ENCODE measurements at regions not wholly inside any gene's neighbourhood (a gene's known extent, or its start where the extent isn't known, plus 50 kb on each side); places are given as distances from the start of the nearest gene placed in this dataset.

- TF ChIP-seq, protein P1, sequence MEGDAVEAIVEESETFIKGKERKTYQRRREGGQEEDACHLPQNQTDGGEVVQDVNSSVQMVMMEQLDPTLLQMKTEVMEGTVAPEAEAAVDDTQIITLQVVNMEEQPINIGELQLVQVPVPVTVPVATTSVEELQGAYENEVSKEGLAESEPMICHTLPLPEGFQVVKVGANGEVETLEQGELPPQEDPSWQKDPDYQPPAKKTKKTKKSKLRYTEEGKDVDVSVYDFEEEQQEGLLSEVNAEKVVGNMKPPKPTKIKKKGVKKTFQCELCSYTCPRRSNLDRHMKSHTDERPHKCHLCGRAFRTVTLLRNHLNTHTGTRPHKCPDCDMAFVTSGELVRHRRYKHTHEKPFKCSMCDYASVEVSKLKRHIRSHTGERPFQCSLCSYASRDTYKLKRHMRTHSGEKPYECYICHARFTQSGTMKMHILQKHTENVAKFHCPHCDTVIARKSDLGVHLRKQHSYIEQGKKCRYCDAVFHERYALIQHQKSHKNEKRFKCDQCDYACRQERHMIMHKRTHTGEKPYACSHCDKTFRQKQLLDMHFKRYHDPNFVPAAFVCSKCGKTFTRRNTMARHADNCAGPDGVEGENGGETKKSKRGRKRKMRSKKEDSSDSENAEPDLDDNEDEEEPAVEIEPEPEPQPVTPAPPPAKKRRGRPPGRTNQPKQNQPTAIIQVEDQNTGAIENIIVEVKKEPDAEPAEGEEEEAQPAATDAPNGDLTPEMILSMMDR (IDR thresholded peaks at IDR 0.05; ENCODE audit: insufficient read depth, low read depth, low read length): no peak
- TF ChIP-seq EZH2 (IDR thresholded peaks at IDR 0.05; ENCODE audit: insufficient read depth, low read length): no peak
Observed at GRCh38 chr14:97887690-97888089, 1090.5 kb downstream of the VRK1 start.

Data from astrocyte (in vitro differentiated cells and primary cell).